ENCODE measurements at regions not wholly inside any gene's neighbourhood (a gene's known extent, or its start where the extent isn't known, plus 50 kb on each side); places are given as distances from the start of the nearest gene placed in this dataset.

DNA sequence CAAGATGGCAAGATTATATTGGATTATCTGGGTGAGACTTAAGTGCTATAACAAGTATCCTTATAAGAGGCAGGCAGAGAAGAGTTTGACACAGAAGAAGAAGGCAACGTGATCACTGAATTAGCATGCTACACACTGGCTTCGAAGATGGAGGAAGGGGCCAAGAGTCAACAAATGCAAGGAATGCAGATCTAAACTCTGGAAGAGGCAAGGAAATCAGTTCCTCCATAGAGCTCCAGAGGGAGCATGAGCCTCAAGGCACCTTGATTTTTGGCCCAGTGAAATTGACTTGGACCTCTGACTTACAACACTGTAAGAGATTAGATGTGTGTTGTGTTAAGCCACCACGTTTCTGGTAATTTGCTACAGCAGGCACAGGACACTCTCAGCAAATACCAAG is 536.4 kb upstream of the SEL1L start:
- no peak for TF ChIP-seq JUND (IDR thresholded peaks at IDR 0.05; ENCODE audit: low read depth)
- in situ Hi-C loops (cut with HindIII; ENCODE audit: low pct_unique_long_range_greater_than_20kb, low sequenced_read_pairs) = no loop called here

DNA sequence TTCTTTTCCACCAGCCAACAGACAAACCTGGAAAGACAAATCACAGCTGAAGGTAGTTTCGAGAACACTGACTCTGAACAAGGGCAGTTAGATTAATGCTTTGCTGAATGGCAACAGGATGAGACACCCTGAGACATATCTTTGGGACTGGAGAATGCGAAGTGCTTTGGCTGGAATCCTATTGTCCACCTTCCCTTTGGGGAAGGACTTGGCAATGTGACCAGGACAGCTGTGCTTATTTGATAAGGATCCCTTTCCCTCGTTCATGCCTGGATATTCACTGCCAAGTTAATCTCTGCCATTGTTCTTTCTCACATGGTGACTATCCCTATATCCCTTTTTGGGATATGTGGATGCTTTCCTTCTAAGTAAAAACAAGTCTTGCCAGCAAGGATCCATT is 537.1 kb upstream of the SEL1L start:
- in situ Hi-C loops (cut with HindIII; ENCODE audit: low pct_unique_long_range_greater_than_20kb, low sequenced_read_pairs) = no loop called here
- no peak for TF ChIP-seq JUND (IDR thresholded peaks at IDR 0.05; ENCODE audit: low read depth)
- DNase-seq (ENCODE audit: low read depth in 1 of 2, low spot score in 1 of 2) = no peak

More for the DNA sequence above, 536.4 kb upstream of the SEL1L start:
- no peak for DNase-seq (ENCODE audit: low read depth in 1 of 2, low spot score in 1 of 2)

DNA sequence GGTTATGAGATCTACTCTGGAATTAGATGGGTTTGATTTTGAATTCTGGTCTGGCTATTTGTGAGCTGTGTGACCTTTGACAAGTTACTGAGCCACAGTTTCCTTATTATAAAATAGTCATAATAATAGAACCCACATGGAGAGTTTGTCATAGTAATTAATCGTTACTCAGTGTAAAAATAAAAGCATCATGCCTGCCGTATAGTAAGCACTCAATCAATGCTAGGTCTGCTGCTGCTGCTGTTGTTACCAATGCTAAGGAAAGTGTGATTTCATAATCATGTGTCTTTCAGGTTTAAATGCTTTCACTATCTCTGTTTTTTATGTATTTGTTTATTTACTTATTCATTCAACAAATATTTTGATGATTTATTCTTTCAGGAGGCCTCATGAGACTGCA is 539.9 kb upstream of the SEL1L start:
- in situ Hi-C loops (cut with HindIII; ENCODE audit: low pct_unique_long_range_greater_than_20kb, low sequenced_read_pairs) = no loop called here
- TF ChIP-seq JUND (IDR thresholded peaks at IDR 0.05; ENCODE audit: low read depth) = no peak
- DNase-seq (ENCODE audit: low read depth in 1 of 2, low spot score in 1 of 2) = no peak

DNA sequence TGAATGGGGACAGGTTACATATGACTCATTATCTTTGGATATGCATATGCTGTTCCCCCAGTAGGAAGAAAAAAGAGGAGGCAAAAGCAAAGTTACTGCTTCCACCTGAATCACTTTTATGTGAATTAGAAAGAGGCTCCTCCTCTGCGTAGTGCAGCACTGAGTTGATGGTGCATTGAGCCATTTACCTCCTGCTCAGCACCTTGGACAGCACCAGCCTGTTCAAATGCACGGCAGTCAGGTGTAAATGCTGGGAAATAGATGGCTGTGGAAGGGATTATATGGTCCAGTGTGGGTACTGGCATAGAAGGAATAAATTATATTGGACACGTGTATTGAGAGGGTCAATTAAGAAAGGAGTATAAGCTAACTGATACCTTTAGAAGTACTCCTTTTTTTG is 541.9 kb upstream of the SEL1L start:
- in situ Hi-C loops (cut with HindIII; ENCODE audit: low pct_unique_long_range_greater_than_20kb, low sequenced_read_pairs) = no loop called here
- TF ChIP-seq JUND (IDR thresholded peaks at IDR 0.05; ENCODE audit: low read depth) = no peak
- DNase-seq (ENCODE audit: low read depth in 1 of 2, low spot score in 1 of 2) = peak; percentile 64 to 82

DNA sequence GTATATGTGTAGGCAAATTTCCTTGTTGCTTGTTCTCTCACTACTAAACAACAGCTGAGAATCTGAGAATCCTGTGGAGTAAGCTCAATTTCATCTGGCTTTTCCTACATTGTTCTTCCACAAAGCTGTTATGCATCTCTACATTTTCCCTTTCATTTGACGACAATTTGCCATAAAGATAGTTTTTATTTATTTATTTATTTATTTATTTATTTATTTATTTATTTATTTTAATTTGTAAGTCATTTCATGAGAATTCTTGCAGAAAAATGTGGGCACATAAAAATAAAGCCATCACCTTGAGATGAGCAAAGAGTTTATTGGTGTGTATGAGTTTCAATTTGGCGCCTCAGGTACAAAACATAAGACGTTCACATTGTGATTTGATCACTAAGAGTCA is 545.9 kb upstream of the SEL1L start:
- TF ChIP-seq JUND (IDR thresholded peaks at IDR 0.05; ENCODE audit: low read depth) = no peak
- DNase-seq (ENCODE audit: low read depth in 1 of 2, low spot score in 1 of 2) = no peak
- in situ Hi-C loops (cut with HindIII; ENCODE audit: low pct_unique_long_range_greater_than_20kb, low sequenced_read_pairs) = no loop called here

DNA sequence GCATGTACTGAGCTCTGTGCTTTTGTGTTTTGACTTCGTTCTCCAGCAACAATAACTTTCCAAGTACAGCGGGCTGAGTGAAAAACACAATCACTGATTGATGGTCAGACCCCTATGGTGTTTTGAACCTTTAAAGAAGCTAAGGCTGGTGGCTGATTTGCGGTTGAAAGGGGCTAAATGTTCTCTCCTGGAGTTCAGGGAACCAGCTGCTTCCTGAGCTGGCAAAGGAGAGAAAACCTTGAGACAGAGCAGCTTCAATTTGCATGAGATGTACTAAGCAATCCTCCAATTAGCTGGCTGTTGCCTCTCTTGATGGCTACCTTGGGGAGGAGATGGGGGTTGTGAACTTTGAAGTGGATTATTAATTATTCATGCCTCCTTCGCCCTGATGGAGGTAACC is 546.7 kb upstream of the SEL1L start:
- DNase-seq (ENCODE audit: low read depth in 1 of 2, low spot score in 1 of 2) = no peak
- in situ Hi-C loops (cut with HindIII; ENCODE audit: low pct_unique_long_range_greater_than_20kb, low sequenced_read_pairs) = no loop called here
- TF ChIP-seq JUND (IDR thresholded peaks at IDR 0.05; ENCODE audit: low read depth) = no peak

DNA sequence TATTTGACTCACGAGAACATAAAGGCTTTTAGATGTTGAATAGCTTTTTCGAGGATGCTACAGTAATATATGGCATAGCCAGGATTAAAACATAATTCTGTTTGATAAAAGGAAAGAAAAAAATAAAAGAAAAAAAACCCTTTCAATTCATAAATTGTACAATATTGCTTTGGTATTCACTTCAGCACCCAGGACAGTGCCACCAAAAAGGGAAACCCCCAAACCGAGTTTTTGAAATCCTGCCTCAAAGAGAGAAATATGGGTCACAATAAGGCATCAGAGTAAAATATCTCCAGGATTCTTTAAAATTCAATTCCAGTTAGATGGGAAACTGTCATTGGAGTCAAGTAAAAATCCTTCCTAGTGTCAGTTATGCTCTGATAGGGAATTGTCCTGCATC is 551.2 kb upstream of the SEL1L start:
- TF ChIP-seq JUND (IDR thresholded peaks at IDR 0.05; ENCODE audit: low read depth) = no peak
- no peak for DNase-seq (ENCODE audit: low read depth in 1 of 2, low spot score in 1 of 2)
- in situ Hi-C loops (cut with HindIII; ENCODE audit: low pct_unique_long_range_greater_than_20kb, low sequenced_read_pairs) = no loop called here

DNA sequence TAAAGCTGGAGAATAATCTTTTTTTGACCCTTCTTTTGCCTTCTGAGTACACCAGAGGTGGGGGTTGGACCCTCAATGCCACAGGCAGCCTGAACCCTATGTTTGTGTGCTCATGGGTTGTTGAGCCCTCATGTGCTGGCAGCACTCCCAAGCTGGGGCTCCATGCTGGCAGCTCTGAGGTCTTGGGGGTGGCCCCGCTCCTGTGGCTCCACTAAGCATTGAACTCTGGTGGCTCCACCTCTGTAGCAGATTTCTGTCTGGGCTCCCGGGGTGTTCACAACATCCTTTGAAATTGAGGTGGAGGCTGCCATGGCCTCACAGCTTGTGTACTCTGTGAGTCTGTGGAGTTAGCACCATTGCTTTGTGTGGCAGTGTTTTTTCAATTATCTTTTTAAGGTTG is 557.4 kb upstream of the SEL1L start:
- no peak for TF ChIP-seq JUND (IDR thresholded peaks at IDR 0.05; ENCODE audit: low read depth)
- no peak for DNase-seq (ENCODE audit: low read depth in 1 of 2, low spot score in 1 of 2)
- in situ Hi-C loops (cut with HindIII; ENCODE audit: low pct_unique_long_range_greater_than_20kb, low sequenced_read_pairs) = no loop called here

DNA sequence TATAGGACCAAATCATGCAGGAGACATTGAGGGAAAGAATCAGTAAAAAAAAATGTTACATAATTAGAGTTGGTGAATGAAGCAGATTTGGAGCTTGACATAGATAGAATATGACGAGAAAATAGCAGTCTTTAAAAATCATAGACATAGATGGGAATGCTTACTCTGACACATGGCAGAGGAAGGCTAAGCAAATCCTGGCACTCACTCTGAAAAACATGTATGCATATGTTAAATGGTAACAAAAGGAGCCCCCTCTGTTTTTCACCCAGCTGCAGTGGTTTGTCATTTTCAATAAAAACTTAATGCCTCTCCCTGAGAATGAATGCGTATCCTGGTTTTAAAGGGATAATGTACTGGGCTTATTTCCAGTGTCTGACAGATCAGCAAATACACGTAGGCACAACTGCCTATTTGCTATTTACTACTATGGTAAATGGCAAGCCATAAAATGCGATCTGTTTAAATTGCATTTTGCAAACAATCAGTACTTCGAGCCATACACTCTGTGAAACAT is 561.2 kb upstream of the SEL1L start:
- in situ Hi-C loops (cut with HindIII; ENCODE audit: low pct_unique_long_range_greater_than_20kb, low sequenced_read_pairs) = no loop called here
- no peak for TF ChIP-seq JUND (IDR thresholded peaks at IDR 0.05; ENCODE audit: low read depth)
- DNase-seq (ENCODE audit: low read depth in 1 of 2, low spot score in 1 of 2) = no peak

DNA sequence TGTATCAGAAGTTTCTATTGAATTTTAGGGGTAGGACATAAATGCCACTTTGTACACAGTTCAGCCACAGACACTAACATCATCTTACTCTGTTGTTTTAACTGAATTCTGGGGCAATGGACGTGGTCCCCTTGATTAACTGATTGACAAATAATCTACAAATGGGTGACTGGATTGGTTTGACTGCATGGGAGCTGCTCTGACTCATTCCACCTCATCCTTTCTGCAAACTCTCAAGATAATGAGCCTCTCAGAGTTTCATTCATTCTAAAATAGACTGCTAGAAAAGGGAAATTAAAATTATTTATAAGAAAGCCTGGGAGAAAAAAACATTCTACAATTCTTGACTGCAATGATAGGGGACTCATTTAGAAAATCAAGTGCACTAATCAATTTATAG is 570.4 kb upstream of the SEL1L start:
- no peak for TF ChIP-seq JUND (IDR thresholded peaks at IDR 0.05; ENCODE audit: low read depth)
- DNase-seq (ENCODE audit: low read depth in 1 of 2, low spot score in 1 of 2) = no peak
- in situ Hi-C loops (cut with HindIII; ENCODE audit: low pct_unique_long_range_greater_than_20kb, low sequenced_read_pairs) = no loop called here

DNA sequence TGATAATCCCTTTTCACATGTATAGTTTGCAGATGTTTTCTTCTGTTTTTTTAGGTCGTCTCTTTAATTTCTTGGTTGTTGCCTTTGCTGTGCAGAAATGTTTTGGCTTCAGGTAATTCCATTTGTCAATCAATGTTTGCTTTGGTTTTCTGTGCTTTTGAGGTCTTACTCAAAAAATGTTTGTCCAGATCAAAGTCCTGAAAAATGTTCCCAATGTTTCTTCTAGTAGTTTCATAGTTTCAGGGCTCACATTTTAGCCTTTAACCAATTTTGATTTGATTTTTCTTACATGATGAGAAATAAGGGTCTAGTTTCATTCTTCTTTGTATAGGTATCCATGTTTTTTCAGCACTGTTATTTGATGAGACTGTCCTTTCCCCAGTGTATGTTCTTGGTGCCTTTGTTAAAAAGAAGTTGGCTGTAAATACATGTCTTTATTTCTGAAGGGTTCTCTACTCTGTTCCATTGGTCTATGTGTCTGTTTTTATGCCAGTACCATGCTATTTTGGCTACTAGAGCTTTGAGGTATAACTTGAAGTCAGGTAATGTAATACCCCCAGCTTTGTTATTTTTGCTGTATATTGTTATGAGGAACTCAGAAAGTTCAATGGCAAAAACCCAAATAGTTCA is 578.7 kb upstream of the SEL1L start:
- TF ChIP-seq JUND (IDR thresholded peaks at IDR 0.05; ENCODE audit: low read depth) = no peak
- in situ Hi-C loops (cut with HindIII; ENCODE audit: low pct_unique_long_range_greater_than_20kb, low sequenced_read_pairs) = no loop called here
- DNase-seq (ENCODE audit: low read depth in 1 of 2, low spot score in 1 of 2) = no peak

DNA sequence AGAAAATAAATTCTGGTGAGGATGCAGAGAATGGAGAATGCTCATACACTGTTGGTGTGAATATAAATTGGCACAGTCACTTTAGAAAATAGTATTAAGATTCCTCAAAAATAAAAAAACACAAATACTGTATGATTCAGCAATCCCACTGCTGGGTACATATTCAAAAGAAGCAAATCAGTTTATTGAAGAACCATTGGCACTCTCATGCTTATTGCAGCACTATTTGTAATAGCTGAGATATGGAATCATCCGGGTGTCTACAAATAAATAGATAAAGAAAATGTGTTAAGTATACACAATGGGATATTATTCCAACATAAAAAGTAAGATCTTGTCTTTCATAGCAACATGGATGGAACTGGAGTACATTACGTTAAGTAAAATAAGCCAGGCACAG is 579.4 kb upstream of the SEL1L start:
- no peak for DNase-seq (ENCODE audit: low read depth in 1 of 2, low spot score in 1 of 2)
- in situ Hi-C loops (cut with HindIII; ENCODE audit: low pct_unique_long_range_greater_than_20kb, low sequenced_read_pairs) = no loop called here
- no peak for TF ChIP-seq JUND (IDR thresholded peaks at IDR 0.05; ENCODE audit: low read depth)

DNA sequence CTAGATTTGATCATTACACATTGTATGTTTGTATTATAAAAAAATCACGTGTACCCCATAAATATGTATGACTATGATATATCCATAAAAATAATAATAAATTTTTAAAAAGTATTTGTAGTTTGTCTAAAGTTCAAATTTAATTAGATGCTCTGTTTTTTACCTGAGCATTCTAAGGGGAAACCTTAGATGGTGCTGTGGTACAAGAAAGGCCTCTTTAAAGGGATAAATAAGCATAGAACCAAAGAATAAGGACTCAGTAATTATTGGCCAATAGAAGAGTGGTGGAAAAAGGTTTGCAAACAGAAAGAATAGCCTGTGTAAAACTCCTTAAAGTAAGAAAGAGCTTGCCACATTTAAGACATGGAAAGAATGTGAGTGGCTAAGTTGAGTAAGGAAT is 580.1 kb upstream of the SEL1L start:
- in situ Hi-C loops (cut with HindIII; ENCODE audit: low pct_unique_long_range_greater_than_20kb, low sequenced_read_pairs) = no loop called here
- no peak for TF ChIP-seq JUND (IDR thresholded peaks at IDR 0.05; ENCODE audit: low read depth)
- peak in 1 of 2 experiments; percentile 10 for DNase-seq (ENCODE audit: low read depth in 1 of 2, low spot score in 1 of 2)

DNA sequence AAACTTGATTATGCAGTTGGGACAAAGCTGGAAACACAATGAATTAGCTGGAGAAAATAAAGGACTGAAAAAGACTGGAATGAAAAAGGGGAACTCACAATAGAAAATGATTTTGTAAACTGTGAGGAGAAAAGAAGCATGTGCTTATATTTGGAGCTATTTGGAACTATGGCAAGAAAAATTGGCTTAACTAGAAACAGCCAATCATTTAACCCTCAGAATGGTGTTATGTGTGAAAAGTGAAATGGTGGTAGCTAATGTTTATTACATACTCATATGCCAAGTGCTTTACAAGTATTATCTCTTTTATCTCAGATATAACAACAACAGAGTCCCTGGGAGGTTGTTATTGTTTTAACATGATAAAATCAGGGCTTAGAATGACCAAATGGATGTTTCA is 583.1 kb upstream of the SEL1L start:
- DNase-seq (ENCODE audit: low read depth in 1 of 2, low spot score in 1 of 2) = no peak
- in situ Hi-C loops (cut with HindIII; ENCODE audit: low pct_unique_long_range_greater_than_20kb, low sequenced_read_pairs) = no loop called here
- no peak for TF ChIP-seq JUND (IDR thresholded peaks at IDR 0.05; ENCODE audit: low read depth)

All from T47D (cell line).